ENCODE measurements at regions not wholly inside any gene's neighbourhood (a gene's known extent, or its start where the extent isn't known, plus 50 kb on each side); places are given as distances from the start of the nearest gene placed in this dataset.

GRCh38 chr2:9109871-9110270 lies 96.7 kb upstream of the ASAP2 start:
- ATAC-seq (ENCODE audit: poor library complexity) = no peak
- intact Hi-C loops (cut with DNase I) = no loop called here
- DNase-seq = no peak

DNA sequence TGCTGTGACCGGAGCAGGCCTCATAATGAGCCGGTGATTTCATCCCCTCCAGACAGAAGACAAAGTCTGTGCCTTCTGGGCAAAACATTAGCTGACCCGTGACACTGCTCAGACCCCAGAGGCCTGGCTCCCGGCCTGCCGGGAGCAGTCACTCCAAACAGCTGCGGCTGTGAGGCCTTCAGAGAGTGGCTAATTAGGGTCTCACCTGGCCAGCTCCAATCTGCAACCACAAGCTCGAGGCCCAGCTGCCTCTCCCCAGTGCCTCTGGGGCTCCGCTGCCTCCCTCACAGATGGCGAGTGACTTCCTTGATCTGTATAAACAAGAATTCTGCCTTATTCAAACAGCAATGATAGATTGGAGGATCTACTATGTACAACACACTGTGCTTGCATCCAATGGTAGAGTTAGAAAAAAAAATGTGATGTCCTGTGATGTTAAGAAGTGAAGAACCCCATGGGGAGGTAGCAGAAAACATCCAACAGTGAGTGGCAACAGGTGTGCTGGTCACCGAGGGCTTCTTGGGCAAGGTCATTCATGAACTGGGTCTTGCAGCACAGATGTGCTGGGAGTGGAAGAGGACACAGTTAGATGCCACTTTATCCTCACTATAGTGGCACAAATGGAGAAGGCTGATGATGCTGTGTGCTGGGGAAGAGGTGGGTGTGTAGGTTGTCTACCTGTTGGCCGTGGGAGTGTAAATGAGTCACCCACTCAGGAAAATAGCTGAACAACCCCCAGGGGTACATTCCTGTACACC lies 98.2 kb upstream of the ASAP2 start:
- ATAC-seq (ENCODE audit: poor library complexity) = no peak
- intact Hi-C loops (cut with DNase I) = no loop called here
- DNase-seq = no peak

- DNase-seq (no peak), ATAC-seq (ENCODE audit: poor library complexity) (no peak)
- intact Hi-C loops (cut with DNase I) = no loop called here
Observed at GRCh38 chr2:9107168-9108025, 99.2 kb upstream of the ASAP2 start.

DNA sequence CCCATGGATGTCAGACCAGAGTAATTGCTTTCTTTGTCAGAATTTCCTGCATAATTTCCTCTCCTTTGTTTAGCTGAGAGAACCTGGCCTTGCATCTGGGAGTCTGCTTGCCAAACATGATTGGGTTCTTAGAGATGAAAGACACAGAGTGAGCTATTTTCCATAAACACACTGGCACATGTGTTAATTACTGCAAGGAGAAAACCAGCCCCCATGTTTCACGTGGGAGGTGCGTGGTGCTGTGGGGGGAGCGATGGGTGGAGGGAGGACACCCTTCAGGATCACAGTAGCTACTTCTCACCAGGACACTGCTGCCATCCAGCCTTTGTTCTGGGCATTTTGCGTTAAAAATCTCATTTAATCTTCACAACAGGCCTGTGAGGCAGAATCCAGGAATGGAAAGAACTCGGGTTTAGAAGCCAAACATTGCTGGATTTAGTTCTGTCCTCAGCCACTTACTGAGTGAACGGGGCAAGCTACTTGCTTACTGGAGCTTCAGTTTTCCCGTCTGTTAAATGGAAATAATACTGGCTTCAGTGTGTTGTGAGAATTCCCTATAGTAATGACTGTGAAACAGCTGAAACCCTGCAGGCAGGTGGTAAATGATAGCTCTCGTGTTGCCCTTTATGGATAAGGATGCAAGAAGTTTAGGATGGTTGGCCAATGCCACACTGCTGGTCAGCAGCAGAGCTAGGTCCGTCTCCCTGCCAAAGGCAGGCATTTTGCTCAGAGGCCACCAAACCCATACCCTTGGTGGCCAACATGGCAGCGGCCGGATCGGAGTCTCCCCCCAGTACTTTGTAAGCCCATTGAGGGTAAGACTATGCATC lies 100.1 kb upstream of the ASAP2 start:
- DNase-seq (no peak), ATAC-seq (ENCODE audit: poor library complexity) (no peak)
- intact Hi-C loops (cut with DNase I) = no loop called here

DNA sequence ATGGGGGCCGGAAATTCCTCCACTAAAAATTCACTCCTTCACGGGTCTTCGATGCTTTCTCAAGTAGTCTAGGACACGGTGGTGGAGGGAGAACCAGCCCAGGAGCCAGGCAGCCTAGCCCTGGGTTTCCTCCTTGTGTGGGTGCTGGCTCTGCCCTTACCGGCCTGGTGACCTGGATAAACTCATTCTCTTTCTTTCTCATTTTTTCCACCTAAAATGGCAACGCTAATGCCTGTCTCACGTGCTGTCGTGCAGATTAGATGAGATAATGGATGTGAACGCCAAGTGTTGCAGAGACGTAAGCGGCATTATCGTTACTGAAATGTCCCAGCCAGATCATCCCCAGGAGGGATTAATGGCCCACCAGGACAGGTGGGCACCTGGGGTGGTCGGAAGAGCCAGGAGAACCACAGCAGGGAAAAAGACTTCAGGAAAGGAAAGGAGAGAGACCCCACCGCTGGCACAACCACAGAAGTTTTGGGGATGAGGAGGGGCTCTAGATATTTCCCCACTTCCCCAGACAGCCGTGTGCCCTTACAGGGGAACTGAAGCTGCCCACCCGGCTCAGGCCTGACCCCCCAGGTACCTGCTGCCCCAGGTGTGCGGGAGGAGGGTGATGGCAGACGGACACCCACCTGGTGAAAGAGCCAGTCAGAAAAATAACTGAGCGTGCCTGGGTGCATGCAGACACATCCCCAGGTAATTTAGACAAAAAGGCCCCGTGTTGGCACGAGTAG lies 100.8 kb upstream of the ASAP2 start:
- DNase-seq = no peak

DNA sequence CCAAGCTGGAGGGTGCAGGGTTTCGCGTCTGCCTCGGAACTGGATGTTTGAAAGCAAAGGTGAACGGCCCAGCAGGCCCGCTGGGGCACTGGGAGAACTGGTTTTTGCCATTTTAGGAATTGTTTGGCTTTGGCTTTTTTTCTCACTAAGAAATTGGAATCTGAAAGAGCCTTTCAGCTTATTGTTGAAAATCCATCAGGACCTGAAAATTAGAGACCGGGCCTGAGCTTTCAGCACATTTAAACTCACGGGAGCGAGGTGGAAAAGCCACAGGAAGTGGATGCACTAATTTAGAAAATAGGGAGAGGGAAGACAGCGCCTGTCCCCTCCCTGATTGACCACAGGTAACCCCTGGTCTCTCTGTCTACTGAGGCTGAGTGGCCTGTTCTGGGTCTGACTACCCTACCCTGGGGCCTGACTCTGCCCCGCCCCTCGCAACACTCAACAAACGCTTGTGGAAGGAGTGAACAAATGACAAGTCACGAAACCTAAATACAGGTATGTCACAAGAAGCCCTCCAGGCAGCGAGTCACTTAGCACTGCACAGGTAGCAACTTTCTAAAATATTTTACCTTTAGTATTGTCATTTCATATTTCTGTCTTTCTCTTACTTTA lies 100.3 kb upstream of the MBOAT2 start:
- intact Hi-C loops (cut with DNase I) = no loop called here

More for the DNA sequence above, 100.8 kb upstream of the ASAP2 start:
- intact Hi-C loops (cut with DNase I) = no loop called here
- ATAC-seq (ENCODE audit: poor library complexity) = no peak

GRCh38 chr2:9102861-9103662 lies 99.6 kb upstream of the MBOAT2 start:
- DNase-seq (no peak), ATAC-seq (ENCODE audit: poor library complexity) (no peak)
- intact Hi-C loops (cut with DNase I) = no loop called here

More for the DNA sequence above, 100.3 kb upstream of the MBOAT2 start:
- ATAC-seq (ENCODE audit: poor library complexity) (no peak), DNase-seq (no peak)

- intact Hi-C loops (cut with DNase I) = no loop called here
- no peak for DNase-seq
Observed at GRCh38 chr2:9101763-9102425, 98.4 kb upstream of the MBOAT2 start.

GRCh38 chr2:9100080-9100876 lies 96.8 kb upstream of the MBOAT2 start:
- DNase-seq (no peak), ATAC-seq (ENCODE audit: poor library complexity) (no peak)
- intact Hi-C loops (cut with DNase I) = no loop called here

More at GRCh38 chr2:9101763-9102425, 98.4 kb upstream of the MBOAT2 start:
- ATAC-seq (ENCODE audit: poor library complexity) = no peak

- intact Hi-C loops (cut with DNase I) = no loop called here
- DNase-seq = no peak
- ATAC-seq (ENCODE audit: poor library complexity) = no peak
Observed at GRCh38 chr2:9099341-9099751, 95.9 kb upstream of the MBOAT2 start.

GRCh38 chr2:9097892-9098291 lies 94.4 kb upstream of the MBOAT2 start:
- ATAC-seq (ENCODE audit: poor library complexity) (no peak), DNase-seq (no peak)
- intact Hi-C loops (cut with DNase I) = no loop called here

DNA sequence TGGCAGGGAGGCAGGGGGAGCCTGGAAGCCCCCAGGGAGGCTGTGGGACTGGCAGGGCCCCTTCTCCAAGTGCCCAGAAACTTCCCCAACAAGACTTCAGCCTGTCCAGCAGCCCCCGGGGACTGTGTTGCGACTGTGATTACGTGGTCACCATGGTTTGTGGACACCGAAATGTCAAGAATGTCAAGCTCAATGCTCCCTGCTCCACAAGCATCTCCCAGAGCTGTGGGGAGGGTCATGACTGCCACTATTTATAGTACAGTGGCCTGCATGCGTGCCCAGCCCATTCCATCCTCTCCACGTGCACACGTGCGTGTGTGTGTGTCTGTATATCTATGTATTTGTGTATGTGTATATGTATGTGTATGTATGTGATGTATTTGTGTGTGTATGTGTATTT lies 93.8 kb upstream of the MBOAT2 start:
- intact Hi-C loops (cut with DNase I) = no loop called here
- DNase-seq (no peak), ATAC-seq (ENCODE audit: poor library complexity) (peak; percentile 44)

- intact Hi-C loops (cut with DNase I) = no loop called here
- no peak for DNase-seq
- no peak for ATAC-seq (ENCODE audit: poor library complexity)
Observed at GRCh38 chr2:9096761-9097160, 93.3 kb upstream of the MBOAT2 start.

- DNase-seq = peak; percentile 80
- intact Hi-C loops (cut with DNase I) = no loop called here
- peak; percentile 91 for ATAC-seq (ENCODE audit: poor library complexity)
Observed at GRCh38 chr2:9095690-9096089, 92.2 kb upstream of the MBOAT2 start.

- intact Hi-C loops (cut with DNase I) = no loop called here
- DNase-seq = no peak
- ATAC-seq (ENCODE audit: poor library complexity) = no peak
Observed at GRCh38 chr2:9095226-9095625, 91.7 kb upstream of the MBOAT2 start.

DNA sequence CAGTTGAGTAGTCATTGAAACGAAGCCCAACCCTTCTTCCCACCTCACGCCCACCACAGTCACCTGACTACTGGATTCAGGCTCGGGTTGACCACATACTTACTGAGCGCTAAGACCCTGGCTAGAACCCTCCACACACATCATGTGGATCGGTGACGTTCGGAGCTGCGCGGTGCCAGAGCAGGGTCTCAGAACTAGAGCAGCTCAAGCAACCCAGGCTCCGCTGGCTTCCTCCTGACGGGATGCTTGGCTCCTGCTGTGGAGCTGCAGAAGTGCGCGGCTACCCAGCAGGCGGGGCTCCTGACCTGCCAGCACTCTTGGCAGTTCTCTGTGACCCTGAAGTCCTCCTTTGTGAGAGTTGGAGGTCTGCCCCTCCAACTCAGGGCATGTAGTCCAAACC lies 90.6 kb upstream of the MBOAT2 start:
- ATAC-seq (ENCODE audit: poor library complexity) (no peak), DNase-seq (no peak)
- intact Hi-C loops (cut with DNase I) = no loop called here

Measured in Right ventricle myocardium superior (tissue), 1 donor.